DND-41 (cell line): ENCODE measurements at regions not wholly inside any gene's neighbourhood (a gene's known extent, or its start where the extent isn't known, plus 50 kb on each side); places are given as distances from the start of the nearest gene placed in this dataset.
"Not testable (repeated sequence)": the region's sequence is repeated elsewhere in the genome, so short reads cannot be mapped to it uniquely, and the experiment has no call there.

Experiments
- ATAC-seq: fragments of 200-7000 bp; cut with Tn5 transposase; 3 replicates; pipeline ENCODE4 v1.9.1; 2021; ENCODE audit warnings: low read depth; ENCODE audit not compliant: insufficient read depth
- DNase-seq: peaks from one replicate; pipeline ENCODE4 v3.0.0-alpha.2; 2020
- H2AFZ ChIP-seq: 2 replicates; pipeline ENCODE4 v1.6.0; 2012; ENCODE audit warnings: low read depth, low read length
- H3K27ac ChIP-seq: 2 replicates; pipeline ENCODE4 v1.5.1; 2012; ENCODE audit warnings: low read length, inconsistent platforms
- H3K27me3 ChIP-seq: fragments of 200-600 bp; sonication (generic); 2 replicates; pipeline ENCODE4 v1.6.0; 2012; ENCODE audit warnings: low read length, mild to moderate bottlenecking, inconsistent platforms; ENCODE audit not compliant: insufficient read depth, poor library complexity
- H3K36me3 ChIP-seq: 2 replicates; pipeline ENCODE4 v1.5.1; 2012; ENCODE audit warnings: low read length, inconsistent platforms; ENCODE audit not compliant: insufficient read depth
- H3K4me1 ChIP-seq: 2 replicates; pipeline ENCODE4 v1.5.1; 2012; ENCODE audit warnings: mild to moderate bottlenecking, low read length; ENCODE audit not compliant: insufficient read depth
- H3K4me2 ChIP-seq: 2 replicates; pipeline ENCODE4 v1.6.0; 2012; ENCODE audit warnings: mild to moderate bottlenecking, moderate library complexity, low read length, inconsistent platforms; ENCODE audit not compliant: insufficient read depth
- H3K4me3 ChIP-seq, 2 experiments: fragments of 200-600 bp in 1 of 2; shearing (Covaris generic) in 1 of 2; 2 replicates each; pipeline ENCODE4 v1.5.1; 2012 to 2016; ENCODE audit warnings: inconsistent platforms in 2 of 2, low read length in 2 of 2, mild to moderate bottlenecking in 2 of 2, low read depth in 1 of 2, moderate library complexity in 1 of 2
- H3K79me2 ChIP-seq: 2 replicates; pipeline ENCODE4 v1.6.0; 2012; ENCODE audit warnings: low read length, inconsistent platforms; ENCODE audit not compliant: insufficient read depth
- H3K9ac ChIP-seq: 2 replicates; pipeline ENCODE4 v1.6.0; 2012; ENCODE audit warnings: low read depth, mild to moderate bottlenecking, inconsistent platforms, low read length, moderate library complexity
- H3K9me3 ChIP-seq: 2 replicates; pipeline ENCODE4 v1.5.1; 2012; ENCODE audit warnings: low read length, moderate library complexity, mild to moderate bottlenecking, inconsistent platforms; ENCODE audit not compliant: insufficient read depth, severe bottlenecking
- H4K20me1 ChIP-seq: 2 replicates; pipeline ENCODE4 v1.6.0; 2012; ENCODE audit warnings: low read length; ENCODE audit not compliant: insufficient read depth
- CTCF ChIP-seq: IDR thresholded peaks from 2 replicates; pipeline ENCODE4 v1.5.1; 2012; ENCODE audit warnings: borderline replicate concordance, low read length, moderate library complexity, mild to moderate bottlenecking; ENCODE audit not compliant: poor library complexity, severe bottlenecking; ENCODE audit errors: extremely low read depth
- EZH2 ChIP-seq: IDR thresholded peaks from 3 replicates; pipeline ENCODE4 v1.6.1; 2012; ENCODE audit warnings: borderline replicate concordance, low read depth, mild to moderate bottlenecking, moderate library complexity, low read length, inconsistent platforms; ENCODE audit not compliant: severe bottlenecking

GRCh38 chr9:7491641-7492040 lies 307.9 kb downstream of the DMAC1 start:
- ATAC-seq, result no peak
- H3K4me2 ChIP-seq, result no peak overlapping the region
- no peaks in the 10 kb centered on the region for H3K9me3 ChIP-seq
- H2AFZ ChIP-seq, result no peak overlapping the region
- no peaks in the 10 kb centered on the region for H3K36me3 ChIP-seq
- DNase-seq, result no peak
- no peaks in the 10 kb centered on the region for H4K20me1 ChIP-seq
- TF ChIP-seq EZH2, result no peak
- no peaks in the 10 kb centered on the region for H3K4me1 ChIP-seq
- no peak overlapping the region for H3K4me3 ChIP-seq
- no peak overlapping the region for H3K27ac ChIP-seq
- no peaks in the 10 kb centered on the region for H3K27me3 ChIP-seq
- no peak overlapping the region for H3K9ac ChIP-seq
- no peaks in the 10 kb centered on the region for H3K79me2 ChIP-seq

GRCh38 chr9:7490317-7491108 lies 309.1 kb downstream of the DMAC1 start:
- Histone ChIP-seq H3K27me3 (no peaks in the 10 kb centered on the region), H3K9ac (no peak overlapping the region), H2AFZ (no peak overlapping the region), H3K36me3 (no peaks in the 10 kb centered on the region), H3K4me1 (no peaks in the 10 kb centered on the region), H3K9me3 (no peaks in the 10 kb centered on the region), H4K20me1 (no peaks in the 10 kb centered on the region), H3K4me3 (no peak overlapping the region), H3K79me2 (no peaks in the 10 kb centered on the region), H3K27ac (no peak overlapping the region), H3K4me2 (no peak overlapping the region)
- DNase-seq, result no peak
- no peak for ATAC-seq
- no peak for TF ChIP-seq CTCF

- no peak overlapping the region for H3K9ac ChIP-seq
- DNase-seq, result no peak
- H4K20me1 ChIP-seq, result no peaks in the 10 kb centered on the region
- no peak overlapping the region for H3K4me2 ChIP-seq
- no peak overlapping the region for H2AFZ ChIP-seq
- no peak overlapping the region for H3K4me3 ChIP-seq
- H3K27me3 ChIP-seq, result no peaks in the 10 kb centered on the region
- no peaks in the 10 kb centered on the region for H3K4me1 ChIP-seq
- H3K9me3 ChIP-seq, result no peaks in the 10 kb centered on the region
- no peak for ATAC-seq
- H3K36me3 ChIP-seq, result no peaks in the 10 kb centered on the region
- TF ChIP-seq EZH2 (no peak), CTCF (no peak)
- no peak overlapping the region for H3K27ac ChIP-seq
- H3K79me2 ChIP-seq, result no peaks in the 10 kb centered on the region
These were observed 310.5 kb downstream of the DMAC1 start for GRCh38 chr9:7489036-7489435.

- H2AFZ ChIP-seq, H3K36me3 ChIP-seq, H3K27me3 ChIP-seq, H3K4me2 ChIP-seq, H3K9ac ChIP-seq, H3K4me3 ChIP-seq, H3K4me1 ChIP-seq, ATAC-seq, DNase-seq, H3K79me2 ChIP-seq, H4K20me1 ChIP-seq, H3K9me3 ChIP-seq, H3K27ac ChIP-seq: not testable (repeated sequence)
These were observed 315.6 kb downstream of the DMAC1 start for GRCh38 chr9:7484014-7484413.
